ENCODE measurements at regions not wholly inside any gene's neighbourhood (a gene's known extent, or its start where the extent isn't known, plus 50 kb on each side); places are given as distances from the start of the nearest gene placed in this dataset.

GRCh38 chr9:88741335-88741734 lies 206.4 kb downstream of the NXNL2 start:
- Mint-ChIP-seq H3K4me3 (no peak overlapping the region), H3K27ac (no peak overlapping the region), H3K9me3 (peaks cover 13% of the 10 kb centered on the region), H3K4me1 (peaks cover 23% of the 10 kb centered on the region), H3K27me3 (ENCODE audit: low read depth) (no peaks in the 10 kb centered on the region), H3K36me3 (peaks cover 12% of the 10 kb centered on the region)
- TF ChIP-seq ESRRA (CRISPR knock-in tag; IDR thresholded peaks at IDR 0.05; ENCODE audit: borderline replicate concordance) (no peak), CTCF (IDR thresholded peaks at IDR 0.05) (peak; percentile 77), MAX (CRISPR knock-in tag; IDR thresholded peaks at IDR 0.05) (0 out of 2 replicates have a peak, but pooled peaks have one; percentile 22), EMX1 (CRISPR knock-in tag; IDR thresholded peaks at IDR 0.05) (no peak), CREB1 (CRISPR knock-in tag; IDR thresholded peaks at IDR 0.05) (no peak), RELA (CRISPR knock-in tag; IDR thresholded peaks at IDR 0.05; ENCODE audit: borderline replicate concordance) (no peak)
- ChIA-PET CTCF (no interaction called here), POLR2A (no interaction called here)
- DNase-seq (ENCODE audit: low spot score) (peak; percentile 55), ATAC-seq (peak; percentile 73)

- no peak for DNase-seq (ENCODE audit: low spot score)
- ChIA-PET CTCF (no interaction called here), POLR2A (interaction anchor here (0.6 kb wide), 1 partner anchor 13 kb away, joined by 12 read pairs; no protein-coding TSS in a partner anchor)
- H3K27me3 Mint-ChIP-seq (ENCODE audit: low read depth): no peaks in the 10 kb centered on the region
- peaks cover 13% of the 10 kb centered on the region for H3K9me3 Mint-ChIP-seq
- no peak for ATAC-seq
- no peak overlapping the region for H3K27ac Mint-ChIP-seq
- H3K4me3 Mint-ChIP-seq: no peak overlapping the region
- H3K36me3 Mint-ChIP-seq: peaks cover 12% of the 10 kb centered on the region
- peaks cover 34% of the 10 kb centered on the region for H3K4me1 Mint-ChIP-seq
- TF ChIP-seq ETV6 (CRISPR knock-in tag; IDR thresholded peaks at IDR 0.05) (no peak), FOXP1 (CRISPR knock-in tag; IDR thresholded peaks at IDR 0.05; ENCODE audit: borderline replicate concordance) (no peak), ZSCAN18 (CRISPR knock-in tag; IDR thresholded peaks at IDR 0.05) (no peak), IRF2 (CRISPR knock-in tag; IDR thresholded peaks at IDR 0.05; ENCODE audit: borderline replicate concordance, low read depth) (no peak), ATF3 (CRISPR knock-in tag; conservative IDR thresholded peaks at IDR 0.05) (no peak), CTCF (IDR thresholded peaks at IDR 0.05) (no peak), EMX1 (CRISPR knock-in tag; IDR thresholded peaks at IDR 0.05) (no peak), ATF2 (CRISPR knock-in tag; IDR thresholded peaks at IDR 0.05; ENCODE audit: borderline replicate concordance, low read depth) (no peak), ZNF396 (CRISPR knock-in tag; IDR thresholded peaks at IDR 0.05; ENCODE audit: borderline replicate concordance) (no peak), SMAD4 (CRISPR knock-in tag; IDR thresholded peaks at IDR 0.05) (no peak), E2F1 (CRISPR knock-in tag; IDR thresholded peaks at IDR 0.05) (no peak), ZNF281 (CRISPR knock-in tag; IDR thresholded peaks at IDR 0.05) (no peak), FOXP4 (CRISPR knock-in tag; IDR thresholded peaks at IDR 0.05) (no peak), ZBTB21 (CRISPR knock-in tag; IDR thresholded peaks at IDR 0.05; ENCODE audit: borderline replicate concordance) (no peak), MAX (CRISPR knock-in tag; IDR thresholded peaks at IDR 0.05) (no peak), NR2C2 (CRISPR knock-in tag; IDR thresholded peaks at IDR 0.05) (no peak)
These were observed 207.5 kb downstream of the NXNL2 start for GRCh38 chr9:88742483-88742882.

Data from WTC11 (cell line).